GM15510 (cell line): ENCODE measurements at regions not wholly inside any gene's neighbourhood (a gene's known extent, or its start where the extent isn't known, plus 50 kb on each side); places are given as distances from the start of the nearest gene placed in this dataset.

Experiments used
- POLR2A ChIP-seq: IDR thresholded peaks from 3 replicates; pipeline ENCODE4 v1.6.1; 2011; ENCODE audit warnings: borderline replicate concordance; ENCODE audit not compliant: insufficient read length; ENCODE audit errors: extremely low read depth

GRCh38 chrX:39643550-39643949 lies 454.2 kb downstream of the BCOR start:
- no peak for TF ChIP-seq POLR2A

- TF ChIP-seq POLR2A: no peak
Measured at GRCh38 chrX:39645178-39645895, 452.4 kb downstream of the BCOR start.

GRCh38 chrX:39648548-39649254 lies 449.1 kb downstream of the BCOR start:
- no peak for TF ChIP-seq POLR2A

GRCh38 chrX:39650768-39651347 lies 446.9 kb downstream of the BCOR start:
- TF ChIP-seq POLR2A: no peak

GRCh38 chrX:39652336-39652735 lies 445.4 kb downstream of the BCOR start:
- no peak for TF ChIP-seq POLR2A

- TF ChIP-seq POLR2A: no peak
Measured at GRCh38 chrX:39653691-39654090, 444.1 kb downstream of the BCOR start.

GRCh38 chrX:39654183-39654925 lies 443.4 kb downstream of the BCOR start:
- no peak for TF ChIP-seq POLR2A

- TF ChIP-seq POLR2A: no peak
Measured at GRCh38 chrX:39654952-39655351, 442.8 kb downstream of the BCOR start.

GRCh38 chrX:39661116-39661907 lies 436.4 kb downstream of the BCOR start:
- no peak for TF ChIP-seq POLR2A

- no peak for TF ChIP-seq POLR2A
Measured at GRCh38 chrX:39665830-39666518, 431.8 kb downstream of the BCOR start.

GRCh38 chrX:39667191-39667590 lies 430.6 kb downstream of the BCOR start:
- TF ChIP-seq POLR2A: no peak

- TF ChIP-seq POLR2A: no peak
Measured at GRCh38 chrX:39667736-39668482, 429.8 kb downstream of the BCOR start.

GRCh38 chrX:39669668-39670067 lies 428.1 kb downstream of the BCOR start:
- no peak for TF ChIP-seq POLR2A
